ENCODE measurements at regions not wholly inside any gene's neighbourhood (a gene's known extent, or its start where the extent isn't known, plus 50 kb on each side); places are given as distances from the start of the nearest gene placed in this dataset.

GRCh38 chrY:26408671-26409328 is 786.9 kb downstream of the CDY1 start:
- DNase-seq (ENCODE audit: low spot score) = no peak

- no peak for DNase-seq (ENCODE audit: low spot score)
Measured at GRCh38 chrY:26409329-26409712, 787.4 kb downstream of the CDY1 start.
